HEK293 (cell line): ENCODE measurements at regions not wholly inside any gene's neighbourhood (a gene's known extent, or its start where the extent isn't known, plus 50 kb on each side); places are given as distances from the start of the nearest gene placed in this dataset.

Source experiments
- CTCF ChIA-PET: fragments of 350-600 bp; formaldehyde crosslinking; extraction: SDS; loops from one replicate; lab custom pipeline; 2021; ENCODE audit warnings: antibody characterized with exemption; lab: Yijun Ruan, JAX
- POLR2A ChIA-PET: fragments of 300-600 bp; formaldehyde crosslinking; extraction: SDS; loops from one replicate; lab custom pipeline; 2020; ENCODE audit warnings: antibody characterized with exemption, inconsistent platforms; lab: Yijun Ruan, JAX
- H3K27ac ChIP-seq: fragments of 200-500 bp; sonication (Bioruptor generic); 2 replicates; pipeline ENCODE4 v1.5.1; 2014; ENCODE audit warnings: low read depth, low read length, control low read depth, inconsistent platforms; ENCODE audit errors: extremely low read depth
- H3K36me3 ChIP-seq, 2 experiments: fragments of 200-500 bp in 1 of 2; sonication (Bioruptor generic) in 1 of 2; 1 replicate in 1 of 2; 2 replicates in 1 of 2; pipeline ENCODE4 v1.5.1; 2014 to 2017; ENCODE audit warnings: inconsistent platforms in 2 of 2, low read length in 2 of 2; ENCODE audit not compliant: control insufficient read depth in 2 of 2, insufficient read depth in 1 of 2
- H3K4me1 ChIP-seq: fragments of 200-500 bp; sonication (Bioruptor generic); 2 replicates; pipeline ENCODE4 v1.5.1; 2014; ENCODE audit warnings: mild to moderate bottlenecking, low read length, inconsistent platforms; ENCODE audit not compliant: control insufficient read depth, insufficient read depth
- H3K4me3 ChIP-seq: 2 replicates; pipeline ENCODE4 v1.5.1; 2011; ENCODE audit warnings: low read depth, mild to moderate bottlenecking, control low read depth, low read length, moderate library complexity
- H3K9me3 ChIP-seq: fragments of 200-500 bp; sonication (Bioruptor generic); 2 replicates; pipeline ENCODE4 v1.5.1; 2014; ENCODE audit warnings: low read depth, low read length, inconsistent platforms; ENCODE audit not compliant: control insufficient read depth, insufficient read depth
- FEZF1 ChIP-seq: fragments of 450-650 bp; formaldehyde crosslinking; IDR thresholded peaks from 2 replicates; pipeline ENCODE4 v1.5.1; 2016; ENCODE audit warnings: missing biosample characterization, missing genetic modification characterization
- HOXC10 ChIP-seq: sonication (generic); formaldehyde crosslinking; IDR thresholded peaks from 2 replicates; pipeline ENCODE4 v1.8.1; 2023; ENCODE audit warnings: mild to moderate bottlenecking, missing genetic modification reagents
- HOXD13 ChIP-seq: sonication (generic); formaldehyde crosslinking; IDR thresholded peaks from 2 replicates; pipeline ENCODE4 v1.8.0; 2022; ENCODE audit warnings: missing genetic modification reagents, borderline replicate concordance
- KLF10 ChIP-seq: fragments of 450-650 bp; IDR thresholded peaks from 2 replicates; pipeline ENCODE4 v1.5.1; 2018; ENCODE audit warnings: missing biosample characterization, mild to moderate bottlenecking, missing genetic modification characterization
- PRDM1 ChIP-seq: fragments of 450-650 bp; formaldehyde crosslinking; IDR thresholded peaks from 2 replicates; pipeline ENCODE4; 2016; ENCODE audit warnings: missing biosample characterization, missing genetic modification characterization
- SETDB1 ChIP-seq: IDR thresholded peaks from one replicate; pipeline ENCODE4 v1.6.1; 2017; ENCODE audit warnings: mild to moderate bottlenecking, low read length, moderate library complexity, mixed read lengths; ENCODE audit not compliant: insufficient read length
- ZNF146 ChIP-seq: fragments of 450-650 bp; formaldehyde crosslinking; IDR thresholded peaks from 2 replicates; pipeline ENCODE4 v1.5.1; 2016; ENCODE audit warnings: missing biosample characterization, missing genetic modification characterization
- ZNF184 ChIP-seq: fragments of 450-650 bp; IDR thresholded peaks from 2 replicates; pipeline ENCODE4 v1.5.1; 2018; ENCODE audit warnings: missing biosample characterization, mild to moderate bottlenecking, missing genetic modification characterization
- ZNF223 ChIP-seq: fragments of 450-650 bp; formaldehyde crosslinking; IDR thresholded peaks from 2 replicates; pipeline ENCODE4 v1.5.1; 2016; ENCODE audit warnings: missing biosample characterization, missing genetic modification characterization
- ZNF248 ChIP-seq: fragments of 450-650 bp; formaldehyde crosslinking; IDR thresholded peaks from 2 replicates; pipeline ENCODE4 v1.5.1; 2017; ENCODE audit warnings: missing biosample characterization, missing genetic modification characterization
- ZNF341 ChIP-seq: fragments of 450-650 bp; formaldehyde crosslinking; IDR thresholded peaks from 2 replicates; pipeline ENCODE4; 2016; ENCODE audit warnings: low read depth, missing biosample characterization, missing genetic modification characterization
- ZNF350 ChIP-seq: fragments of 450-650 bp; formaldehyde crosslinking; IDR thresholded peaks from 2 replicates; pipeline ENCODE4 v1.5.0; 2017; ENCODE audit warnings: missing biosample characterization, mild to moderate bottlenecking, missing genetic modification characterization
- ZNF426 ChIP-seq: fragments of 450-650 bp; formaldehyde crosslinking; IDR thresholded peaks from 2 replicates; pipeline ENCODE4 v1.5.1; 2017; ENCODE audit warnings: missing biosample characterization, missing genetic modification characterization, mild to moderate bottlenecking, inconsistent platforms, moderate library complexity
- ZNF473 ChIP-seq: fragments of 450-650 bp; formaldehyde crosslinking; IDR thresholded peaks from 2 replicates; pipeline ENCODE4 v1.5.1; 2017; ENCODE audit warnings: missing biosample characterization, missing genetic modification characterization
- ZNF529 ChIP-seq: fragments of 450-650 bp; formaldehyde crosslinking; IDR thresholded peaks from 2 replicates; pipeline ENCODE4 v1.5.1; 2017; ENCODE audit warnings: missing genetic modification characterization, missing biosample characterization; ENCODE audit not compliant: insufficient replicate concordance
- ZNF561 ChIP-seq: fragments of 450-650 bp; IDR thresholded peaks from 2 replicates; pipeline ENCODE4 v1.5.1; 2018; ENCODE audit warnings: missing biosample characterization, missing genetic modification characterization, borderline replicate concordance
- ZNF777 ChIP-seq: fragments of 450-650 bp; formaldehyde crosslinking; IDR thresholded peaks from 2 replicates; pipeline ENCODE4 v1.5.1; 2017; ENCODE audit warnings: missing biosample characterization, missing genetic modification characterization, borderline replicate concordance
- TF ChIP-seq, protein P1 (sequence below): fragments of 450-650 bp; formaldehyde crosslinking; IDR thresholded peaks from 2 replicates; pipeline ENCODE4 v1.5.1; 2016; ENCODE audit warnings: missing biosample characterization, missing genetic modification characterization, low read depth
- TF ChIP-seq, protein P2 (sequence below): fragments of 450-650 bp; formaldehyde crosslinking; IDR thresholded peaks from 2 replicates; pipeline ENCODE4 v1.5.1; 2017; ENCODE audit warnings: missing biosample characterization, missing genetic modification characterization
- TF ChIP-seq, protein P3 (sequence below): fragments of 450-650 bp; formaldehyde crosslinking; IDR thresholded peaks from 2 replicates; pipeline ENCODE4 v1.5.1; 2016; ENCODE audit warnings: missing biosample characterization, missing genetic modification characterization
- TF ChIP-seq, protein P4 (sequence below): fragments of 450-650 bp; formaldehyde crosslinking; IDR thresholded peaks from 2 replicates; pipeline ENCODE4 v1.5.1; 2016; ENCODE audit warnings: missing biosample characterization, missing genetic modification characterization, borderline replicate concordance
- TF ChIP-seq, protein P5 (sequence below): fragments of 450-650 bp; formaldehyde crosslinking; IDR thresholded peaks from 2 replicates; pipeline ENCODE4 v1.5.1; 2016; ENCODE audit warnings: missing biosample characterization, missing genetic modification characterization

DNA sequence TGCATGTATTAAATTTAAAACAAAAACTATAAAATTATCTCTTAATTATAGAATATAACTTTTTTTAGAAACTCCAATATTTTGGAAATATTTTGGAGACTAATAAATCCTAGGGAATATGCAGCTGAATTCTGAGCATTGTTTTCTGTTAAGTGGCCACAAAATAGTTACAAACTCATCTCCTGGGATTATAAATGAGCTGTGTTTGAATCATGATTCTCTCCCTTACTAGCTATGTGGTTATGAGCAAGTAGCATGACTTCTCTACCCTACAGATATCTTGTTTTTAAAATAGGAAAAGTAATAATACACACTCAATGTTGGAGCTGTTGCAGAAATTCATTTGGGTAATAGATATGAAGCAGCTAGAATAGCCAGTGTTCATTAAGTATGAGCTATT, 137.9 kb upstream of the ITGA4 start (continued):
- TF ChIP-seq HOXD13 (CRISPR knock-in tag) (no peak), ZNF529 (no peak), SETDB1 (no peak), ZNF350 (tag by site-specific recombination) (no peak), ZNF426 (tag by site-specific recombination) (no peak), HOXC10 (CRISPR knock-in tag) (no peak), ZNF473 (tag by site-specific recombination) (no peak), ZNF223 (no peak)
- TF ChIP-seq, protein P1, sequence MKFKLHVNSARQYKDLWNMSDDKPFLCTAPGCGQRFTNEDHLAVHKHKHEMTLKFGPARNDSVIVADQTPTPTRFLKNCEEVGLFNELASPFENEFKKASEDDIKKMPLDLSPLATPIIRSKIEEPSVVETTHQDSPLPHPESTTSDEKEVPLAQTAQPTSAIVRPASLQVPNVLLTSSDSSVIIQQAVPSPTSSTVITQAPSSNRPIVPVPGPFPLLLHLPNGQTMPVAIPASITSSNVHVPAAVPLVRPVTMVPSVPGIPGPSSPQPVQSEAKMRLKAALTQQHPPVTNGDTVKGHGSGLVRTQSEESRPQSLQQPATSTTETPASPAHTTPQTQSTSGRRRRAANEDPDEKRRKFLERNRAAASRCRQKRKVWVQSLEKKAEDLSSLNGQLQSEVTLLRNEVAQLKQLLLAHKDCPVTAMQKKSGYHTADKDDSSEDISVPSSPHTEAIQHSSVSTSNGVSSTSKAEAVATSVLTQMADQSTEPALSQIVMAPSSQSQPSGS (tag by site-specific recombination), result no peak
- TF ChIP-seq, protein P2, sequence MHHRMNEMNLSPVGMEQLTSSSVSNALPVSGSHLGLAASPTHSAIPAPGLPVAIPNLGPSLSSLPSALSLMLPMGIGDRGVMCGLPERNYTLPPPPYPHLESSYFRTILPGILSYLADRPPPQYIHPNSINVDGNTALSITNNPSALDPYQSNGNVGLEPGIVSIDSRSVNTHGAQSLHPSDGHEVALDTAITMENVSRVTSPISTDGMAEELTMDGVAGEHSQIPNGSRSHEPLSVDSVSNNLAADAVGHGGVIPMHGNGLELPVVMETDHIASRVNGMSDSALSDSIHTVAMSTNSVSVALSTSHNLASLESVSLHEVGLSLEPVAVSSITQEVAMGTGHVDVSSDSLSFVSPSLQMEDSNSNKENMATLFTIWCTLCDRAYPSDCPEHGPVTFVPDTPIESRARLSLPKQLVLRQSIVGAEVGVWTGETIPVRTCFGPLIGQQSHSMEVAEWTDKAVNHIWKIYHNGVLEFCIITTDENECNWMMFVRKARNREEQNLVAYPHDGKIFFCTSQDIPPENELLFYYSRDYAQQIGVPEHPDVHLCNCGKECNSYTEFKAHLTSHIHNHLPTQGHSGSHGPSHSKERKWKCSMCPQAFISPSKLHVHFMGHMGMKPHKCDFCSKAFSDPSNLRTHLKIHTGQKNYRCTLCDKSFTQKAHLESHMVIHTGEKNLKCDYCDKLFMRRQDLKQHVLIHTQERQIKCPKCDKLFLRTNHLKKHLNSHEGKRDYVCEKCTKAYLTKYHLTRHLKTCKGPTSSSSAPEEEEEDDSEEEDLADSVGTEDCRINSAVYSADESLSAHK (tag by site-specific recombination), result no peak
- TF ChIP-seq, protein P3, sequence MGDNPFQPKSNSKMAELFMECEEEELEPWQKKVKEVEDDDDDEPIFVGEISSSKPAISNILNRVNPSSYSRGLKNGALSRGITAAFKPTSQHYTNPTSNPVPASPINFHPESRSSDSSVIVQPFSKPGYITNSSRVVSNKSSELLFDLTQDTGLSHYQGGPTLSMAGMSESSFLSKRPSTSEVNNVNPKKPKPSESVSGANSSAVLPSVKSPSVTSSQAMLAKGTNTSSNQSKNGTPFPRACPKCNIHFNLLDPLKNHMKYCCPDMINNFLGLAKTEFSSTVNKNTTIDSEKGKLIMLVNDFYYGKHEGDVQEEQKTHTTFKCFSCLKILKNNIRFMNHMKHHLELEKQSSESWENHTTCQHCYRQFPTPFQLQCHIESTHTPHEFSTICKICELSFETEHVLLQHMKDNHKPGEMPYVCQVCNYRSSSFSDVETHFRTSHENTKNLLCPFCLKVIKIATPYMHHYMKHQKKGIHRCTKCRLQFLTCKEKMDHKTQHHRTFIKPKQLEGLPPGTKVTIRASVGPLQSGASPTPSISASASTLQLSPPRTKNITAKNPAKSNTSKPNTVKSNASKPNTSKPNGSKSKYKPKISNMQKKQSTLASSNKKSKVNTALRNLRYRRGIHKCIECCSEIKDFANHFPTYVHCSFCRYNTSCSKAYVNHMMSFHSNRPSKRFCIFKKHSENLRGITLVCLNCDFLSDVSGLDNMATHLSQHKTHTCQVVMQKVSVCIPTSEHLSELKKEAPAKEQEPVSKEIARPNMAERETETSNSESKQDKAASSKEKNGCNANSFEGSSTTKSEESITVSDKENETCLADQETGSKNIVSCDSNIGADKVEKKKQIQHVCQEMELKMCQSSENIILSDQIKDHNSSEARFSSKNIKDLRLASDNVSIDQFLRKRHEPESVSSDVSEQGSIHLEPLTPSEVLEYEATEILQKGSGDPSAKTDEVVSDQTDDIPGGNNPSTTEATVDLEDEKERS (tag by site-specific recombination), result no peak

DNA sequence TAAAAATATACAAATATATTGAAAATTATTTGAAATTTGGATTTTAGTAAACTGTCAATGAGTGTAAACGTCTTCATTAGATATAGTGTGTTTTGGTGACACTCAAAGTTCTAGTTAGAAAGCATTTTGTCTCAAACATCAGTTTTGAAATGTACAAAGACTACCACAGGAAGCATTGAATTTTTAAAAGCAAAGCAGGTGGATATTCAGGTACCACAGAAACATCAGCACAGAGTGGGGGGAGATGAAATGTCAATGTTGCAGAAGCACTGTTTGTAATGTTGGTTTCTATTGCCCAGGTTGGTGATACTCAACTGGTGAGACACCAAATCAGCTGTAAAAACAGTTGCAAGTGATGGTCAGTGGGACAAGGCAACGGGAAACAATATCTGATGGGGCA, 136.5 kb upstream of the ITGA4 start:
- CTCF ChIA-PET, result interaction anchor here (0.6 kb wide), 2 partner anchors 12 to 99 kb away, joined by 3 to 5 read pairs; no protein-coding TSS in a partner anchor
- TF ChIP-seq, protein P2 (tag by site-specific recombination), result no peak
- no peak for TF ChIP-seq ZNF341 (tag by site-specific recombination)
- no peak for TF ChIP-seq ZNF184 (tag by site-specific recombination)
- TF ChIP-seq FEZF1, result no peak
- no peak for TF ChIP-seq ZNF146 (tag by site-specific recombination)
- TF ChIP-seq, protein P4, sequence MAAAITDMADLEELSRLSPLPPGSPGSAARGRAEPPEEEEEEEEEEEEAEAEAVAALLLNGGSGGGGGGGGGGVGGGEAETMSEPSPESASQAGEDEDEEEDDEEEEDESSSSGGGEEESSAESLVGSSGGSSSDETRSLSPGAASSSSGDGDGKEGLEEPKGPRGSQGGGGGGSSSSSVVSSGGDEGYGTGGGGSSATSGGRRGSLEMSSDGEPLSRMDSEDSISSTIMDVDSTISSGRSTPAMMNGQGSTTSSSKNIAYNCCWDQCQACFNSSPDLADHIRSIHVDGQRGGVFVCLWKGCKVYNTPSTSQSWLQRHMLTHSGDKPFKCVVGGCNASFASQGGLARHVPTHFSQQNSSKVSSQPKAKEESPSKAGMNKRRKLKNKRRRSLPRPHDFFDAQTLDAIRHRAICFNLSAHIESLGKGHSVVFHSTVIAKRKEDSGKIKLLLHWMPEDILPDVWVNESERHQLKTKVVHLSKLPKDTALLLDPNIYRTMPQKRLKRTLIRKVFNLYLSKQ, result no peak
- no peak for TF ChIP-seq PRDM1 (tag by site-specific recombination)
- TF ChIP-seq KLF10, result no peak
- TF ChIP-seq ZNF777, result no peak
- TF ChIP-seq, protein P5, sequence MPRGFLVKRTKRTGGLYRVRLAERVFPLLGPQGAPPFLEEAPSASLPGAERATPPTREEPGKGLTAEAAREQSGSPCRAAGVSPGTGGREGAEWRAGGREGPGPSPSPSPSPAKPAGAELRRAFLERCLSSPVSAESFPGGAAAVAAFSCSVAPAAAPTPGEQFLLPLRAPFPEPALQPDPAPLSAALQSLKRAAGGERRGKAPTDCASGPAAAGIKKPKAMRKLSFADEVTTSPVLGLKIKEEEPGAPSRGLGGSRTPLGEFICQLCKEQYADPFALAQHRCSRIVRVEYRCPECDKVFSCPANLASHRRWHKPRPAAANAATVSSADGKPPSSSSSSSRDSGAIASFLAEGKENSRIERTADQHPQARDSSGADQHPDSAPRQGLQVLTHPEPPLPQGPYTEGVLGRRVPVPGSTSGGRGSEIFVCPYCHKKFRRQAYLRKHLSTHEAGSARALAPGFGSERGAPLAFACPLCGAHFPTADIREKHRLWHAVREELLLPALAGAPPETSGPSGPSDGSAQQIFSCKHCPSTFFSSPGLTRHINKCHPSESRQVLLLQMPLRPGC (tag by site-specific recombination), result no peak
- no peak for TF ChIP-seq ZNF248 (tag by site-specific recombination)
- TF ChIP-seq ZNF561, result no peak

More for the DNA sequence above, 136.5 kb upstream of the ITGA4 start:
- POLR2A ChIA-PET, result no interaction called here
- H3K36me3 ChIP-seq, result no peaks in the 10 kb centered on the region
- no peaks in the 10 kb centered on the region for H3K9me3 ChIP-seq
- no peak overlapping the region for H3K27ac ChIP-seq
- H3K4me1 ChIP-seq, result no peaks in the 10 kb centered on the region
- H3K4me3 ChIP-seq, result no peak overlapping the region
